GM12873 (cell line): ENCODE measurements at regions not wholly inside any gene's neighbourhood (a gene's known extent, or its start where the extent isn't known, plus 50 kb on each side); places are given as distances from the start of the nearest gene placed in this dataset.

Experiments used
- CTCF ChIP-seq: IDR thresholded peaks from 2 replicates; pipeline ENCODE4 v1.5.1; 2012; ENCODE audit warnings: low read depth, mild to moderate bottlenecking, moderate library complexity, low read length, control low read depth; ENCODE audit not compliant: insufficient read depth; ENCODE audit errors: missing control alignments

- TF ChIP-seq CTCF, result no peak
Observed at GRCh38 chr5:67908126-67908765, 307.3 kb upstream of the PIK3R1 start.

- TF ChIP-seq CTCF, result no peak
Observed at GRCh38 chr5:67904366-67904765, 311.2 kb upstream of the PIK3R1 start.

- TF ChIP-seq CTCF, result no peak
Observed at GRCh38 chr5:67903656-67904055, 311.9 kb upstream of the PIK3R1 start.

- no peak for TF ChIP-seq CTCF
Observed at GRCh38 chr5:67903121-67903520, 312.4 kb upstream of the PIK3R1 start.

GRCh38 chr5:67902497-67902830 lies 313.1 kb upstream of the PIK3R1 start:
- no peak for TF ChIP-seq CTCF

GRCh38 chr5:67901814-67902496 lies 313.6 kb upstream of the PIK3R1 start:
- no peak for TF ChIP-seq CTCF

GRCh38 chr5:67900514-67900913 lies 315.0 kb upstream of the PIK3R1 start:
- TF ChIP-seq CTCF, result no peak

- no peak for TF ChIP-seq CTCF
Observed at GRCh38 chr5:67897980-67898379, 317.6 kb upstream of the PIK3R1 start.
